ENCODE measurements at regions not wholly inside any gene's neighbourhood (a gene's known extent, or its start where the extent isn't known, plus 50 kb on each side); places are given as distances from the start of the nearest gene placed in this dataset.

DNA sequence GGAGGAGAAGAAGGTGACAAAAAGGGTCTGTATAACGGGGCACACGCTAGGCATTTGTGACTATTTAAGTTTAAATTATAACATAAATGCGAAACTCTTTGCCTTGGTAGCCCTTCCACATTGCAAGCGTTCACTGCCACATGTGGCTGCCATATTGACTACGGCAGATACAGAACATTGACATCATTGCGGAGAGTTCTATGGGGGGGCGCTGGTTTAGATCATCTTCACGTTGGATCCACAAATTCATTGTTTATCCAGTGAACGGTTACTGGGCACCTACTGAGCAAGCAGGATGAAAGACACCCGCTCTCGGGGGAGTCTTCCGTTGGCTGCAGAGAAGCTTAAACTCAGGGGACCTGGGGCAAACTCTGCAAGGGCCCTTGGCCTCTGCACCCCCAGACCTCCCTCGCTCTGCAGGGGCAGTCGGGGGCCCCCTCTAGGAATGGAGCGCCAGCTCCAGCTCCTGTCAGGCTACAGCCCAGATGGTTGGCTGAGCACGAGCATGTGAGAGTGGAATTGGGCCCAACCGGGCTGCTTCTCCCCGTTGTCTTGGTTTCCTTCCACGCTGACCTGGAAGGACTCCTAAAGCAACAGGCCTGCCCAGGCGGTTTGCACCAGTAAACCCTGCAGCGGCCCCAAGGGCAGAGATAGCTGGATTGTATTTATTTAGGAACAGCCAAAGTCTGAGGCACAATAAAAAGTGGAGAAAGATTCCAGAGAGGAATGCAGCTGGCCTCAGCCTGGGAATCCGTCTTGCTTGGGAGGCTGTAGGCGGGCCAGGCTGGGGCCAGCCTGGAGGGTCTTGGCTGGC, 172.2 kb downstream of the SEC14L1 start (continued):
- TF ChIP-seq, protein P1, sequence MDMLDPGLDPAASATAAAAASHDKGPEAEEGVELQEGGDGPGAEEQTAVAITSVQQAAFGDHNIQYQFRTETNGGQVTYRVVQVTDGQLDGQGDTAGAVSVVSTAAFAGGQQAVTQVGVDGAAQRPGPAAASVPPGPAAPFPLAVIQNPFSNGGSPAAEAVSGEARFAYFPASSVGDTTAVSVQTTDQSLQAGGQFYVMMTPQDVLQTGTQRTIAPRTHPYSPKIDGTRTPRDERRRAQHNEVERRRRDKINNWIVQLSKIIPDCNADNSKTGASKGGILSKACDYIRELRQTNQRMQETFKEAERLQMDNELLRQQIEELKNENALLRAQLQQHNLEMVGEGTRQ (IDR thresholded peaks at IDR 0.05; ENCODE audit: low read depth, low read length) = no peak
- TF ChIP-seq, protein P1 (CRISPR knock-in tag; IDR thresholded peaks at IDR 0.05; ENCODE audit: borderline replicate concordance) = no peak
- TF ChIP-seq, protein P2, sequence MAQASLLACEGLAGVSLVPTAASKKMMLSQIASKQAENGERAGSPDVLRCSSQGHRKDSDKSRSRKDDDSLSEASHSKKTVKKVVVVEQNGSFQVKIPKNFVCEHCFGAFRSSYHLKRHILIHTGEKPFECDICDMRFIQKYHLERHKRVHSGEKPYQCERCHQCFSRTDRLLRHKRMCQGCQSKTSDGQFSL (CRISPR knock-in tag; IDR thresholded peaks at IDR 0.05) = no peak
- TF ChIP-seq MAFK (conservative IDR thresholded peaks at IDR 0.05 in 1 of 2, IDR thresholded peaks at IDR 0.05 in 1 of 2; ENCODE audit: low read length in 2 of 2) = no peak
- no peak for TF ChIP-seq ZNF737 (CRISPR knock-in tag; IDR thresholded peaks at IDR 0.05; ENCODE audit: borderline replicate concordance)
- 0 out of 2 replicates have a peak, but pooled peaks have one; percentile 19 for TF ChIP-seq ZFX (CRISPR knock-in tag; IDR thresholded peaks at IDR 0.05; ENCODE audit: low read depth)
- TF ChIP-seq, protein P3, sequence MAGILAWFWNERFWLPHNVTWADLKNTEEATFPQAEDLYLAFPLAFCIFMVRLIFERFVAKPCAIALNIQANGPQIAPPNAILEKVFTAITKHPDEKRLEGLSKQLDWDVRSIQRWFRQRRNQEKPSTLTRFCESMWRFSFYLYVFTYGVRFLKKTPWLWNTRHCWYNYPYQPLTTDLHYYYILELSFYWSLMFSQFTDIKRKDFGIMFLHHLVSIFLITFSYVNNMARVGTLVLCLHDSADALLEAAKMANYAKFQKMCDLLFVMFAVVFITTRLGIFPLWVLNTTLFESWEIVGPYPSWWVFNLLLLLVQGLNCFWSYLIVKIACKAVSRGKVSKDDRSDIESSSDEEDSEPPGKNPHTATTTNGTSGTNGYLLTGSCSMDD (CRISPR knock-in tag; IDR thresholded peaks at IDR 0.05) = no peak
- no peak for TF ChIP-seq ZNF550 (CRISPR knock-in tag; IDR thresholded peaks at IDR 0.05; ENCODE audit: borderline replicate concordance)
- TF ChIP-seq ZFYVE20 (CRISPR knock-in tag; IDR thresholded peaks at IDR 0.05; ENCODE audit: borderline replicate concordance, low read depth) = no peak
- TF ChIP-seq YEATS2 (CRISPR knock-in tag; IDR thresholded peaks at IDR 0.05; ENCODE audit: borderline replicate concordance) = no peak
- TF ChIP-seq ETV6 (CRISPR knock-in tag; conservative IDR thresholded peaks at IDR 0.05) = no peak
- TF ChIP-seq, protein P4, sequence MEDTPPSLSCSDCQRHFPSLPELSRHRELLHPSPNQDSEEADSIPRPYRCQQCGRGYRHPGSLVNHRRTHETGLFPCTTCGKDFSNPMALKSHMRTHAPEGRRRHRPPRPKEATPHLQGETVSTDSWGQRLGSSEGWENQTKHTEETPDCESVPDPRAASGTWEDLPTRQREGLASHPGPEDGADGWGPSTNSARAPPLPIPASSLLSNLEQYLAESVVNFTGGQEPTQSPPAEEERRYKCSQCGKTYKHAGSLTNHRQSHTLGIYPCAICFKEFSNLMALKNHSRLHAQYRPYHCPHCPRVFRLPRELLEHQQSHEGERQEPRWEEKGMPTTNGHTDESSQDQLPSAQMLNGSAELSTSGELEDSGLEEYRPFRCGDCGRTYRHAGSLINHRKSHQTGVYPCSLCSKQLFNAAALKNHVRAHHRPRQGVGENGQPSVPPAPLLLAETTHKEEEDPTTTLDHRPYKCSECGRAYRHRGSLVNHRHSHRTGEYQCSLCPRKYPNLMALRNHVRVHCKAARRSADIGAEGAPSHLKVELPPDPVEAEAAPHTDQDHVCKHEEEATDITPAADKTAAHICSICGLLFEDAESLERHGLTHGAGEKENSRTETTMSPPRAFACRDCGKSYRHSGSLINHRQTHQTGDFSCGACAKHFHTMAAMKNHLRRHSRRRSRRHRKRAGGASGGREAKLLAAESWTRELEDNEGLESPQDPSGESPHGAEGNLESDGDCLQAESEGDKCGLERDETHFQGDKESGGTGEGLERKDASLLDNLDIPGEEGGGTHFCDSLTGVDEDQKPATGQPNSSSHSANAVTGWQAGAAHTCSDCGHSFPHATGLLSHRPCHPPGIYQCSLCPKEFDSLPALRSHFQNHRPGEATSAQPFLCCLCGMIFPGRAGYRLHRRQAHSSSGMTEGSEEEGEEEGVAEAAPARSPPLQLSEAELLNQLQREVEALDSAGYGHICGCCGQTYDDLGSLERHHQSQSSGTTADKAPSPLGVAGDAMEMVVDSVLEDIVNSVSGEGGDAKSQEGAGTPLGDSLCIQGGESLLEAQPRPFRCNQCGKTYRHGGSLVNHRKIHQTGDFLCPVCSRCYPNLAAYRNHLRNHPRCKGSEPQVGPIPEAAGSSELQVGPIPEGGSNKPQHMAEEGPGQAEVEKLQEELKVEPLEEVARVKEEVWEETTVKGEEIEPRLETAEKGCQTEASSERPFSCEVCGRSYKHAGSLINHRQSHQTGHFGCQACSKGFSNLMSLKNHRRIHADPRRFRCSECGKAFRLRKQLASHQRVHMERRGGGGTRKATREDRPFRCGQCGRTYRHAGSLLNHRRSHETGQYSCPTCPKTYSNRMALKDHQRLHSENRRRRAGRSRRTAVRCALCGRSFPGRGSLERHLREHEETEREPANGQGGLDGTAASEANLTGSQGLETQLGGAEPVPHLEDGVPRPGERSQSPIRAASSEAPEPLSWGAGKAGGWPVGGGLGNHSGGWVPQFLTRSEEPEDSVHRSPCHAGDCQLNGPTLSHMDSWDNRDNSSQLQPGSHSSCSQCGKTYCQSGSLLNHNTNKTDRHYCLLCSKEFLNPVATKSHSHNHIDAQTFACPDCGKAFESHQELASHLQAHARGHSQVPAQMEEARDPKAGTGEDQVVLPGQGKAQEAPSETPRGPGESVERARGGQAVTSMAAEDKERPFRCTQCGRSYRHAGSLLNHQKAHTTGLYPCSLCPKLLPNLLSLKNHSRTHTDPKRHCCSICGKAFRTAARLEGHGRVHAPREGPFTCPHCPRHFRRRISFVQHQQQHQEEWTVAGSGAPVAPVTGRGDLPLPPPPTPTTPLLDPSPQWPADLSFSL (CRISPR knock-in tag; IDR thresholded peaks at IDR 0.05) = no peak
- no peak for TF ChIP-seq SP4 (CRISPR knock-in tag; IDR thresholded peaks at IDR 0.05)
- TF ChIP-seq, protein P5, sequence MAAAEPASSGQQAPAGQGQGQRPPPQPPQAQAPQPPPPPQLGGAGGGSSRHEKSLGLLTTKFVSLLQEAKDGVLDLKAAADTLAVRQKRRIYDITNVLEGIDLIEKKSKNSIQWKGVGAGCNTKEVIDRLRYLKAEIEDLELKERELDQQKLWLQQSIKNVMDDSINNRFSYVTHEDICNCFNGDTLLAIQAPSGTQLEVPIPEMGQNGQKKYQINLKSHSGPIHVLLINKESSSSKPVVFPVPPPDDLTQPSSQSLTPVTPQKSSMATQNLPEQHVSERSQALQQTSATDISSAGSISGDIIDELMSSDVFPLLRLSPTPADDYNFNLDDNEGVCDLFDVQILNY (CRISPR knock-in tag; conservative IDR thresholded peaks at IDR 0.05) = no peak
- TF ChIP-seq SRY (CRISPR knock-in tag; IDR thresholded peaks at IDR 0.05) = no peak
- TF ChIP-seq, protein P6, sequence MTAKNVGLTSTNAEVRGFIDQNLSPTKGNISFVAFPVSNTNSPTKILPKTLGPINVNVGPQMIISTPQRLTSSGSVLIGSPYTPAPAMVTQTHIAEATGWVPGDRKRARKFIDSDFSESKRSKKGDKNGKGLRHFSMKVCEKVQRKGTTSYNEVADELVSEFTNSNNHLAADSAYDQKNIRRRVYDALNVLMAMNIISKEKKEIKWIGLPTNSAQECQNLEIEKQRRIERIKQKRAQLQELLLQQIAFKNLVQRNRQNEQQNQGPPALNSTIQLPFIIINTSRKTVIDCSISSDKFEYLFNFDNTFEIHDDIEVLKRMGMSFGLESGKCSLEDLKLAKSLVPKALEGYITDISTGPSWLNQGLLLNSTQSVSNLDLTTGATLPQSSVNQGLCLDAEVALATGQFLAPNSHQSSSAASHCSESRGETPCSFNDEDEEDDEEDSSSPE (CRISPR knock-in tag; IDR thresholded peaks at IDR 0.05) = no peak
- TF ChIP-seq FOSL2 (CRISPR knock-in tag; IDR thresholded peaks at IDR 0.05) = no peak

All from HepG2 (cell line).